Neuronal stem cell (in vitro differentiated cells): ENCODE measurements at regions not wholly inside any gene's neighbourhood (a gene's known extent, or its start where the extent isn't known, plus 50 kb on each side); places are given as distances from the start of the nearest gene placed in this dataset.

Source experiments
- DNase-seq: peaks from one replicate; pipeline ENCODE4 v3.0.0-alpha.2; 2013; ENCODE audit warnings: low spot score
- H2AFZ ChIP-seq: one replicate; pipeline ENCODE4 v1.6.1; 2013; ENCODE audit warnings: mild to moderate bottlenecking, low read length, inconsistent platforms
- H2AK5ac ChIP-seq: 2 replicates; pipeline ENCODE4 v1.6.1; 2013; ENCODE audit warnings: low read depth, mild to moderate bottlenecking, inconsistent platforms, low read length, moderate library complexity, mixed read lengths
- H2BK120ac ChIP-seq: 2 replicates; pipeline ENCODE4 v1.6.1; 2013; ENCODE audit warnings: low read depth, mild to moderate bottlenecking, inconsistent platforms, low read length, moderate library complexity, mixed read lengths
- H2BK12ac ChIP-seq: one replicate; pipeline ENCODE4 v1.6.1; 2013; ENCODE audit warnings: low read length, inconsistent platforms
- H2BK15ac ChIP-seq: 2 replicates; pipeline ENCODE4 v1.6.1; 2013; ENCODE audit warnings: mild to moderate bottlenecking, low read length, inconsistent platforms, mixed read lengths
- H2BK5ac ChIP-seq: one replicate; pipeline ENCODE4 v1.6.1; 2013; ENCODE audit warnings: inconsistent platforms, mild to moderate bottlenecking, low read length, moderate library complexity
- H3K14ac ChIP-seq: one replicate; pipeline ENCODE4 v1.6.1; 2013; ENCODE audit warnings: low read length, inconsistent platforms
- H3K18ac ChIP-seq: 2 replicates; pipeline ENCODE4 v1.6.1; 2013; ENCODE audit warnings: low read length, inconsistent platforms
- H3K23ac ChIP-seq: 2 replicates; pipeline ENCODE4 v1.6.1; 2013; ENCODE audit warnings: low read depth, mild to moderate bottlenecking, mixed read lengths, low read length, inconsistent platforms; ENCODE audit not compliant: poor library complexity
- H3K27ac ChIP-seq: replicated peaks from 3 replicates; pipeline ENCODE4 v1.5.1; 2013; ENCODE audit warnings: low read length, inconsistent platforms
- H3K27me3 ChIP-seq, 3 experiments: 2 replicates each; pipeline ENCODE4 v1.6.1; 2013; ENCODE audit warnings: low read length in 3 of 3, mild to moderate bottlenecking in 2 of 3, inconsistent platforms in 1 of 3, low read depth in 1 of 3, mixed read lengths in 1 of 3, moderate library complexity in 1 of 3; ENCODE audit not compliant: control insufficient read depth in 3 of 3, insufficient read depth in 3 of 3
- H3K36me3 ChIP-seq, 2 donors: replicated peaks in 1 of 2; 2 replicates each; pipeline ENCODE4 v1.6.1; 2013; ENCODE audit warnings: low read length in 2 of 2; ENCODE audit not compliant: control insufficient read depth in 2 of 2, insufficient read depth in 2 of 2
- H3K4ac ChIP-seq: 2 replicates; pipeline ENCODE4 v1.6.1; 2013; ENCODE audit warnings: inconsistent platforms, mild to moderate bottlenecking, low read length, moderate library complexity
- H3K4me1 ChIP-seq, 2 donors: 1 replicate in 1 of 2; 2 replicates in 1 of 2; pipeline ENCODE4 v1.6.1; 2013; ENCODE audit warnings: low read length in 2 of 2, low read depth in 1 of 2; ENCODE audit not compliant: control insufficient read depth in 2 of 2, insufficient read depth in 1 of 2
- H3K4me2 ChIP-seq: one replicate; pipeline ENCODE4 v1.6.1; 2013; ENCODE audit warnings: mild to moderate bottlenecking, low read length, inconsistent platforms; ENCODE audit not compliant: insufficient read depth, poor library complexity, severe bottlenecking
- H3K4me3 ChIP-seq, 2 donors: 2 replicates each; pipeline ENCODE4 v1.5.1; 2013; ENCODE audit warnings: low read length in 2 of 2, mild to moderate bottlenecking in 2 of 2, inconsistent platforms in 1 of 2, moderate library complexity in 1 of 2
- H3K79me1 ChIP-seq: one replicate; pipeline ENCODE4 v1.6.1; 2013; ENCODE audit warnings: low read depth, mild to moderate bottlenecking, inconsistent platforms, low read length, moderate library complexity
- H3K9ac ChIP-seq: one replicate; pipeline ENCODE4 v1.6.1; 2013; ENCODE audit warnings: mild to moderate bottlenecking, low read depth, low read length, inconsistent platforms; ENCODE audit not compliant: poor library complexity
- H3K9me3 ChIP-seq, 2 donors: replicated peaks in 1 of 2; 2 replicates each; pipeline versions ENCODE3 to v1.6.1; 2013; ENCODE audit warnings: low read length in 2 of 2, mild to moderate bottlenecking in 2 of 2, inconsistent platforms in 1 of 2, low read depth in 1 of 2, mixed read lengths in 1 of 2, moderate library complexity in 1 of 2; ENCODE audit not compliant: control insufficient read depth in 2 of 2, insufficient read depth in 1 of 2
- H4K8ac ChIP-seq: one replicate; pipeline ENCODE4 v1.6.1; 2013; ENCODE audit warnings: low read depth, mild to moderate bottlenecking, inconsistent platforms, low read length, moderate library complexity
- H4K91ac ChIP-seq: one replicate; pipeline ENCODE4 v1.6.1; 2013; ENCODE audit warnings: low read length, low read depth, mild to moderate bottlenecking, inconsistent platforms; ENCODE audit not compliant: poor library complexity
- WGBS, 2 donors: extraction: QIAGEN DNeasy Blood & Tissue Kit; methylation state at CpG; one replicate each; pipeline ENCODE4 v1.1.7; 2013; ENCODE audit warnings: missing lambda C conversion rate in 2 of 2, mixed read lengths in 1 of 2; ENCODE audit not compliant: insufficient read length in 2 of 2, insufficient replicate concordance in 1 of 2; ENCODE audit errors: extremely low coverage in 2 of 2; 5-methylcytosine and 5-hydroxymethylcytosine counted together

GRCh38 chr3:111331912-111332311, 210.1 kb upstream of the CD96 start:
- Histone ChIP-seq H3K9me3 (no peaks in the 10 kb centered on the region), H2BK15ac (no peak overlapping the region), H3K79me1 (no peaks in the 10 kb centered on the region), H4K8ac (no peak overlapping the region), H3K23ac (no peak overlapping the region), H2BK5ac (no peak overlapping the region), H4K91ac (no peak overlapping the region), H3K4me3 (no peak overlapping the region), H2BK120ac (no peak overlapping the region), H3K14ac (no peak overlapping the region), H3K9ac (no peak overlapping the region), H3K36me3 (no peaks in the 10 kb centered on the region), H2AFZ (no peak overlapping the region), H3K4me1 (peaks cover 4 to 10% of the 10 kb centered on the region in 2 donors), H3K27me3 (no peaks in the 10 kb centered on the region), H3K18ac (no peak overlapping the region), H3K4me2 (no peak overlapping the region), H2BK12ac (no peak overlapping the region), H2AK5ac (no peak overlapping the region), H3K27ac (no peak overlapping the region), H3K4ac (no peak overlapping the region)
- WGBS, 2 donors = no CpG with 5 or more reads among the region's 2 CpGs
- no peak for DNase-seq

- H3K9ac ChIP-seq = no peak overlapping the region
- H3K4ac ChIP-seq = no peak overlapping the region
- no peak overlapping the region for H2AK5ac ChIP-seq
- no peak overlapping the region for H2BK12ac ChIP-seq
- no peak overlapping the region for H2AFZ ChIP-seq
- DNase-seq = no peak
- no peaks in the 10 kb centered on the region for H3K27me3 ChIP-seq
- no peak overlapping the region for H2BK15ac ChIP-seq
- WGBS, 2 donors = no CpG with 5 or more reads among the region's 3 CpGs
- H3K79me1 ChIP-seq = no peaks in the 10 kb centered on the region
- no peak overlapping the region for H3K14ac ChIP-seq
- H3K27ac ChIP-seq = no peak overlapping the region
- H2BK5ac ChIP-seq = no peak overlapping the region
- no peaks in the 10 kb centered on the region for H3K9me3 ChIP-seq
- no peak overlapping the region for H3K4me2 ChIP-seq
- H4K8ac ChIP-seq = no peak overlapping the region
- H3K4me3 ChIP-seq = no peak overlapping the region
- no peaks in the 10 kb centered on the region for H3K36me3 ChIP-seq
- H3K23ac ChIP-seq = no peak overlapping the region
- H3K18ac ChIP-seq = no peak overlapping the region
- no peak overlapping the region for H2BK120ac ChIP-seq
- peaks cover 4 to 10% of the 10 kb centered on the region in 2 donors for H3K4me1 ChIP-seq
- H4K91ac ChIP-seq = no peak overlapping the region
Observed at GRCh38 chr3:111332488-111333080, 209.4 kb upstream of the CD96 start.

GRCh38 chr3:111333642-111334041, 208.4 kb upstream of the CD96 start:
- no peak overlapping the region for H3K18ac ChIP-seq
- no peaks in the 10 kb centered on the region for H3K27me3 ChIP-seq
- no peaks in the 10 kb centered on the region for H3K79me1 ChIP-seq
- H3K9ac ChIP-seq = no peak overlapping the region
- H2AK5ac ChIP-seq = no peak overlapping the region
- H3K4me1 ChIP-seq = peaks cover 4 to 8% of the 10 kb centered on the region in 2 donors
- no CpG with 5 or more reads among the region's 3 CpGs for WGBS, 2 donors
- no peak overlapping the region for H3K4me2 ChIP-seq
- H3K4me3 ChIP-seq = no peak overlapping the region
- H2BK120ac ChIP-seq = no peak overlapping the region
- H3K36me3 ChIP-seq = no peaks in the 10 kb centered on the region
- no peak overlapping the region for H2BK5ac ChIP-seq
- no peak overlapping the region for H3K23ac ChIP-seq
- no peak overlapping the region for H3K14ac ChIP-seq
- no peak overlapping the region for H2BK15ac ChIP-seq
- no peak overlapping the region for H2BK12ac ChIP-seq
- H4K8ac ChIP-seq = no peak overlapping the region
- no peak overlapping the region for H4K91ac ChIP-seq
- H3K27ac ChIP-seq = no peak overlapping the region
- DNase-seq = no peak
- H3K9me3 ChIP-seq = no peaks in the 10 kb centered on the region
- H2AFZ ChIP-seq = no peak overlapping the region
- H3K4ac ChIP-seq = no peak overlapping the region

GRCh38 chr3:111335512-111336303, 206.3 kb upstream of the CD96 start:
- Histone ChIP-seq H3K9ac (no peak overlapping the region), H3K4me3 (no peak overlapping the region), H3K36me3 (no peaks in the 10 kb centered on the region), H3K4me2 (no peak overlapping the region), H3K4me1 (peaks cover 4 to 6% of the 10 kb centered on the region in 2 donors), H3K9me3 (peaks cover 0 to 3% of the 10 kb centered on the region in 2 donors), H2BK5ac (no peak overlapping the region), H4K8ac (no peak overlapping the region), H2BK15ac (no peak overlapping the region), H3K14ac (no peak overlapping the region), H3K79me1 (no peaks in the 10 kb centered on the region), H2BK120ac (no peak overlapping the region), H2BK12ac (no peak overlapping the region), H2AFZ (no peak overlapping the region), H2AK5ac (no peak overlapping the region), H3K23ac (no peak overlapping the region), H4K91ac (no peak overlapping the region), H3K4ac (no peak overlapping the region), H3K27ac (no peak overlapping the region), H3K18ac (no peak overlapping the region), H3K27me3 (no peaks in the 10 kb centered on the region)
- no CpG with 5 or more reads among the region's 2 CpGs for WGBS, 2 donors
- no peak for DNase-seq
